G401.6 (cell line): ENCODE measurements at regions not wholly inside any gene's neighbourhood (a gene's known extent, or its start where the extent isn't known, plus 50 kb on each side); places are given as distances from the start of the nearest gene placed in this dataset.
A peak's percentile ranks its signal among the peaks of the same experiment; 100 is the strongest.

Experiments used
- FAIRE-seq: peaks from 2 replicates; lab custom pipeline; 2012; peaks lifted over from hg19 to GRCh38; lab: Jason Lieb, UNC

DNA sequence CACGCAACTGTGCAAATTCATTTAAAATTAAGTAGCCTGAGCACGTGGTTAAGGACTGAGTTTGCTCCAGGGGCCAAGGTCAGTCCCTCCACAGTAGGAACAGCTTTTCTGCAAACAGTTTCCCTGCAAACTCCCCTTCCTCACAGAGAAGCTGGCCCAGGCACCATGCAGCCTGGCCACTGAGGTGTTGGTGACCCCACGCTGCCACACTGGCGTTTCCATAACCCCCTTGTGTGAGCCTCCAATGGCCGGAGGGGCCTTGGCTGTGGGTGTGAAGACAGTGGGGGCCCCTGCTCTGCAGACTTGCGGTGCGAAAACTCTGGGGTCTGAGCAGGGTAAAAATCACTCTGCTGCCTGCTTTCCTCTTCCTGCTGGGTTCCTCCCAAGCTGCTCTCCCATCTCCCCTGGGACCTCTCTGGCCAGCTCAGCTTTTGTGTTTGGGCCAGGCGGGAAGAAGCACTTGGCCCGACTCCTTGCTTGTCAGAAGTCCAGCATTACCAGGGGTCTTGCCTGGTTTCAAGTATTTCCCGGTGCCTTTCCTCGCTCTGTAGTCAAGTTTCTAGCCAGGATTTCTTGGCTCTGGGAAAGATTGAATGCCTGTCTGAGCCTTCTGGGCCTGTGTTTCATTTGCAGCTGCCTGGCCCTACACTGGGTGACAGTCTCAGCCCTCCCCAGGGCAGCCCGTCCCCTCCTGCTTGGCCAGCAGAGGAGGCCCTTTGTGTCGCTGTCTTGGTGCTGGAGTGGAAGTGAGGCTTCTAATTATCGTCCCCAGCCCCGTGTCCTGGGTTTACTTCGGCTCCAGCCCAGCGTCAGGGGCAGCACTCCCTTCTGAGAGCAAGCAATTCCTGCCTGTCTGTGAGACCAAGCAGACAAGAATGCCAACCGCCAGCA, 131.4 kb upstream of the SLC1A4 start:
- no peak for FAIRE-seq

DNA sequence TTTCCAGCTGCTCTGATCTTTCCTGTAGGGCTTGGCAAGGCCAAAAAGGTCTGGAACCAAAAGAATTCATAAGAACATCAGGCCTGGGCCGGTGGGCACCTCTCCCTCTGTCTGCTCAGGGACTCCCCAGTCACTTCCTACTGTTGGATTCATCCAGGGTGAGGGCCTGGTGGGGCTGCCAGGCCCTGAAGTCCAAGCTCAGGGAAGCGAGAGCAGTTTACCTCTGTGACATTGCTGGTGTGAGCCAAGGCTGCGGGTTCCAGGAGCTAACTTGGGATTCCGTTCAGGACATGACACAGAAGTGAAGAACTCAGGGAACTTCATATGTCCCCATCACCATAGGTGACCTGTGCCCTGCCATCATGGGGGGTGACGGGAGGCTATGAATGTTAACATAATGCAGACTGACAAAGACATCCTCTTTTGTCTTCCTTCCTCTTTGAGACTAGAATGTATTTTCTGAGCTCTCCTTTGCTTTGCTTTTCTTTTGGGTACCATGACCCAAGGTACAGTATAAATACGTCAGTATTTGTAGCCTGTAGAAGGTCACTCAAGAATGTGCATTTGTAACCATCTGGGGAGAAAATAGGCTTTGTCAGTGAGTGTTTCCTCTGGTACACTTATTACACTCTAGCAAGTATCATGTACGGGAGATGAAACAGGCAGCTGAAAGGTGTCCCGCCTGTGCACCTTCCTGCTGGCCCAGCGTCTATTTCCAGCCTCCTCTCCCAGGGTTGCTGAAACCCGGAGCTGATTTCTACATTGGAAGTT, 130.5 kb upstream of the SLC1A4 start:
- no peak for FAIRE-seq

DNA sequence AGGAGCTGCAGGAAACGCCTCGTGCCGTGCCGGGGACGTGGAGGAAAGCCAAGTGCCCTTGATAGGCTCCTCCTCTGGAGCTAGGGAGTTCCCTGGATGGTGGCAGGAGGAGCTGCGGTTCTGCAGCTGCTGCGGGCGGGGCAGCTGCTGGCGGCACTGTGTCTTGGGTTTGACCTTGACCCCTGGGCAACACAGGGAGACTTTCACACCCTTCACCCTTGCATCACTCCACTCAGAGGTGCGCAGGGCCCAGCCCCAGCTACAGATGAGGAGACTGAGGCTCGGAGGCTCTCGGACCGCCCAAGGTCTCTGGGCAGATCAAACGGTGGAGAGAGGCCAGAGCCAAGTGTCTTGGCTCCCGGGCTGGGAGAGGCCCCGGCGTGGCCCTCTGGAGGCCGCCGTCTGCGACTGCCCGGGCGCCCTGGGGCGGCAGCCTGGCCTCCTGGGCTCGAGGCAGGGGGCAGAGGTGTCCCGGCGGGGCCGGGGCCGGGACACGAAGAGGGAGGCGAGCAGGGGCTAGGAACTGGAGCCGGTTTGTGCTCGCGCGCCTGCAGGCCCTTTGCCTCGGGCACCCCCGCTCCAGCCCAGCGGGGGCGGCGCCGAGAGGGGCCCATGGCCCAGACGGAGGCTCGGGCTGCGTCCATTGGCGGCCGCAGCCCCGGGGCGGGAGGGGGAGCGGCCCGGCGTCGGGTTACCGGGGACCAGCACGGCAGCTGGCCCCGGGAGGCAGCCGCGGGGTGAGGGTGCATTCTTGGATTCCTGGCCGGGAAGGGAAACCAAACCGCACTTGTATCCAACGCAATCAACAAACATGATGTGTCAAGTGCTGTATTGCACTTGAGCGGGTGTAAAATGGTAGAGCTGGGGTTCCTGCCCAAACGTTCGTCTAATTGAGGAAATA, 129.6 kb upstream of the SLC1A4 start:
- FAIRE-seq: peak; percentile 33

DNA sequence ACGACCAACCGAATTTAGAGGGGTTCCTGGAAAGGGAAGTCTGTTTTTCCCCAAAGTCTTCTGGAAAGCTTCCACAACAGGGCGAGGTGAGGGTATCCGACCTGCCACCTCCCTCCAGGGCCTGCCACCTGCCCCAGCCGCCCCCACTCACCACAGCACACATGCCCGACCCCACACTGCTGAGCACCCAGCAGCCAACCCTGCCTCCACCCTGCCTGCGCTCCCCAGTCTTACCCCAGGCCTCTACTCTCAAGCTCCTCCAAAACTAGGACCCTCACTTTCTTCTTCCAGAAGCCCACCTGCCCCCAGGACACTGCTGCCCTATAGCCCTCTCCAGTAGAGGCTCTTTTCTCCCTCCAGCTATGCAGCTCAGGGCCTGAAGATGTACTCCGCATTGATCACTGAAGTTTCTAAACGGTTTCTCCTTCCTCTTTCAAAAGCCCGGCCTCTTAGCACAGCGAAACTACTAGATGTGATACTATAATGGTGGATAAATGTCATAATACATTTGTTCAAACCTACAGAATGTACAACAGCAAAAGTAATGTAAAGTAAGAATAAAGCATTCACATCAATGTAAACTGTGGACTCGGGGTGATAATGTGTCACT, 128.8 kb upstream of the SLC1A4 start:
- no peak for FAIRE-seq

DNA sequence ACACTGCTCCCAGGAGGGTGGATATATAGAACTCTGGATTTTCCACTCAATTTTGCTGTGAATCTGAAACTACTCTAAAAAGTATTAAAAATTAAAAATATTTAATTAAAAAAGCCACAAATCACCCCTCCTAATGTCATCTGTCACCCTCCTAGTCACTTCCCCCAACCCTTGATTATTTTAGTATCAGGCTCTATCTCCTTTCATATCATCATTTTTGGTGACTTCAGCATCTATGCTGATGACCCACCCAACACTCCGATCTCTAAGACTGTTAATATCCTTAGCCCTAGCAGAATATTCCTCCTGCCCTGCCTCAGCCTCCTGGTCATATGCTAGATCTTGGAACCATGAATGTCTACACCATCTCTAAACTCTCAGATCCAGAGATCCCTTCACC, 128.3 kb upstream of the SLC1A4 start:
- FAIRE-seq: no peak

DNA sequence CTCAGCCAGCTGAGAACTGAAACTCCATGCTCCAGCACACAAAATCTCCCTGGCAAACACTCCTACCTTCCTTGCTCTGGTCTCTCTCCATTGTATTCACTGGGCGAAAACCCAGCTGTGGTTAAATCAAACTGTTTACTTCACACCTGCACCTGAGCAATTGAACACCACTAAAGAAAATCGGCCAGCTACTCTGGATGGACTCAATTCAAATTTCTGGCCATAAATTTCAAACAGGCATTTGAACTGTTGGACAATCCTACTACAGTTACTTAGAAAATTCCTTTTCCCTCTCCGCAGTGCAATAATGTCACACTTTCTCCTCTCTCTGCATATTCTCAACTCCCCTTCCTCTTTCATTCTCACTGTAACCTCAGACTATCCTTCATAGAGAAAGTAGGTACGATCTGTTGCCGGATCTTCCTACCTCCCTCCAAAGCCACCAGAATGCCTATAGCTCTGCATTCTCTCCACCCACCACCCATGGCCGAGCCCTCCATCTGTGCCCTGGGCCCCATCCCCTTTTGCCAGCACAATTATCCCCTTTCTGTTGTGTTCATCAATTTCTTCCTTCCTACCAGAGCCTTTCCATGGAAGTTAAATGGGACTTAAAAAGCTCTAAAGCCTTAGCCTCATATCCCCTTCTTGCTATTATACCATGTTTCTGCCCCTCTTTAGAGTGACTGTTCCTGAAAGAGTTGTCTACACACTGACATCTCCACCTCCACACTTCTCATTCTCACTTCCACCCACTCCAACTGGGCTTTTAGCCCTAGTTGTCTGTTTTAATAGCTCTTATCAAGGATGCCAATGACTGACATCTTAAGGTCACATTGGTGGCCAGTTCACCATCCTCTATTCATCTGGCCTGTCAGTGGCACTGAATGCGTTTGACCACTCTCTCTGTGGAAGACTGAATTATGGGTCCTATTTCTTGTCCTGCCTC, 127.5 kb upstream of the SLC1A4 start:
- FAIRE-seq: no peak

DNA sequence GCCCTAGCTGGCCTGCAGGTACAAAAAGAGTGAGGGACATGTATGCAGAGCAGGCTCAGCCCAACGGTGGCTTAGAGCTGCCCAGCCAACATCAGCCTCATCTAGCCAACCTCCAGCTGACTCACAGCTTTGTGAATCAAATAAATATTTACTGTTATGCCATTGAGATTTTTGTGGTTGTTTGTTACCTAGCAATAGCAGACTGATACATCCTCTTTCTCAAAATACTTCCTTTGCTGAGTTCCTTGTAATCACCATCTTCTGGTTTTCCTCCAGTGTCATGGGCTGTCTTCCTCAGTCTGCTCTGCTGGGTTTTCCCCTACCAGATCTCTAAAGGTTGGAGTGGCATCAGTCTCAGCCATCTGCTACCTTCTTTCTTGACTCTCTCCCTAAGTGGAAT, 126.6 kb upstream of the SLC1A4 start:
- no peak for FAIRE-seq

DNA sequence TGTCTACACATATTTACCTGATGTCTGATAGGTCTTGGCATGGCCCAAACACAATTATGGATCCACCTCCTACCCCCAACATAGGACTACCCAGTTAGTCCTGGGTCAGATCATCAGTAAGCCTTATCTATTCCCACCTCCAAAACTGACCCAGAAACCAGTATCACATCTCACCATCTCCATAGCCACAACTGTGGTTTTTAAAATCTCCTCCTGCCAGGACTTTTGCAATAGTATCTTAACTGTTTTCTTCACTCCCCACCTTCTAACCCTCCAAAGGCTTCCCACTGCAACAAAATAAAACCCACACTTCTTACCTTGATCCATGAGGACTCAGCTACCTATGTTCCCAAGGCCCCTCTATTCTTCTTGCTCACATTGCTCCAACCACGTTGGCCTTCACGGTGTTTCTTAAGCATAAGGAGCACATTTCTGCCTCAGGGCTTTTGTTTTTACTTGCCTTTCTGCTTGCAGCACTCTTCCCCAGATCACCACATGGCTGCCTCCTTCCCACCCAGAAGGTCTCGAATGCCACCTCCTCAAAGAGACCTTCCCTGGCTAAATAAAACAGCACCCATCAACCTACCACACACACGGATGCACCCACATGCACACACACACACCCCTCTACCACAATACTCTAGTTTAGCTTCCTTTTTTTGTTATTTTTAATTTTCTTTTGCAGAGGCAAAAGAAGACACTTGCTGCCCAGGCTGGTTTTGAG, 125.9 kb upstream of the SLC1A4 start:
- no peak for FAIRE-seq

DNA sequence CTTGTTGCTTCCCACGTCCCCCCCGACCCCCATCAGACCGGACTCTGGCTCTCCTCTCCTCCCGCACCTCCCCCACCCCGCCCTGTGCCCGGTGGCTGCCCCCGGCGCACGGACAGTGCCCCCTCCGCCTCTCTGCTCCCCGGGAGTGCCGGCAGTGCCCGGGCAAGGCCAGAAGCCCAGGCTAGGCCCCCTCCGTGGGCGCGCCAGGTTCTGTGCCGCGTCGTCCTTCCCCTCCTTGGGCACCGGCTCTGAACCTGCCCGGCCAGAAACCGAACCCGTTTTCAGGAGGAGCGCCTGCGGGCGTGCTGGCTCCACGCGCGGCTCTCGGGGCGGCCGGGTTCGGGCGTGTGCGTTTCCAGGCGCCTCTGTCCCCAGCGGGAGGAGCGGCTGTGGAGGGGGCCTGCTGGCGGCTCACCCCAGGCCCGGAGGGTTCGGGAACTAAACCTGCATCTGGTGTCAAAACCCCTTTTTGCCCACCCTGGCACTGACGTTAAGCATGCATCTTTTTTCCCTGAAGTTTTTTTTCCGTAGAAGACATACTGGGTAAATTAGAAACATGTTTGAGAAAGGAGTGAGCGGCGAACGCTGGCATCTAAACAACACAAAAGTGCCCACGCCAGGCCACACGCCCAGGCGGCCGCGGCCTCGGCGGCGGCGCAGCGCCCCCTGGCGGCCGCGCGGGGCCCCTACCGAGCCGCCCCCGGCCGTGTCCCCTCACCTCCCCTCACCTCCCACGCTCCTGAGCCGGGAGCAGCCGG, 123.9 kb upstream of the SLC1A4 start:
- FAIRE-seq: no peak

DNA sequence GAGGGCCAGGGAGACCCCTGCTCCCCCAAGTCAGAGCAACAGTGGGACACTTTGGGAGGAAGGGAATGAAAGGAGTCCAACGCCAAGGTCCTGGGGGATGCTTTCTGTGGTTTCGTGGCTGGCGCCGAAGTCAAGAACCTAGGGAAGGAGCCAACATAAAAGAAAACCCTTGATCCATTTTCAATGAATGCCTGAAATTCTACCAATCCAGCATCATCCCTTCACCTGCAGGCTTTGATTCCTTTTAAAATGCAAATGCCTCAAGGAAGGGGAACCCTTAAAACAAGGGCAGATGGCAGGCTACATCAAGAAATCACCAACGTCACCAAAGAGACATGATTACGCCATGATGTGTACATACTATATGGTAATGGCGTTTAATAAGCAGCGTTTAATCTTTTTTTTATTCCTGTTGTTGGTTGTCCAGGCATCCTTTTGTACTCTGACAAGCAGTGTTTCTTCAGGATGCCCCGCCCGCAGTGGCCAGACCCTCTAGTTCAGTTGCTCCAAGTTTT, 123.3 kb upstream of the SLC1A4 start:
- no peak for FAIRE-seq

DNA sequence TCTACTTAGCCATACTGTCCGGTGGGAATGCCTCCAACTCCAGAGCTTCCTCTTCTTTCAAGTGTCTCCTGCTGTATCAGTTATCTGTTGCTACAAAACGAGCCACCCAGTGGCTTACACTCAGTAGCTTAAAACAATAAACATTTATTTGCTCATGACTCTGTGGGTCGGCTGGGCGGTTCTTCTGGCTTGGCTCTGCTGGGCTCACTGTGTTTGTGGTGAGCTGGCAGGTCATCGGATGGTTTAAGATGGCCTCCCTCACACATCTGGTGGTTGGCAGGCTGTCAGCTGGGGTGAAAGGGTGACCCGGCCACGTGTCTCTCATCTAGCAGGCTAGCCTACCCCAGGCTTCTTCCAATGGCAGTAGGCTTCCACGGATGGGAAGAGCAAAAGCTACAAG, 122.4 kb upstream of the SLC1A4 start:
- FAIRE-seq: no peak

DNA sequence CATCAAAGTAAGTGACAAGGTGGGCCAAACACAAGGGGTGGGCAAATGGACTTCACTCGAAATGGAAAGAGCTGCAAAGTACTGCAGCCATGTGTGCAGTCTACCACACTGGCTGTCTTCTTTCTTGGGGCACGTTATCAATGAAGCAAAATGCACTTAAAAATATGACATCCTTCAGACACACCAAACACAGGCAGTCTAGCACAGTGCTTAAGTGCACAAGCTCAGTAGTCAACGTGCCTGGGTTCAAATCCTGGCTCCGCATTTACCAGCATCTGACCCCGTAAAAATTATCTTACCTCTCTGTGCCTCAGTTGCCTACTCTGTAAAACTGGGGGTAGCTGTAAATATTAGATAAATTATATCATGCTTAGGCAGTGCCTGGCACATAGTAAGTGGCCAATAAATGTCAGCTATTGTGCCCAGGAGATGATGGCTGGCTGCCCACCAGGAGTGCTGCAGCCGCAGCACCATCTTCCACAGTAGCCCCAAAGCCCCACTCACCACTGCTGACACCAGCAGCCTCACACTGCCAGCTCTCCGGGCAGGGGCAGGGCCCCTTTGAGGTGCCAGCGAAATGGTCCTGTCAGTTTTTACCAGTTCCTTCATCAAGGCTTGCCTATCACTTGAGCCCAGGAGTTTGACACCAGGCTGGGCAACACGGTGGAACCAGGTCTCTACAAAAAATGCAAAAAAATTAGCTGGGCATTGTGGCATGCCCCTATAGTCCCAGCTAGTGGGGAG, 121.8 kb upstream of the SLC1A4 start:
- FAIRE-seq: no peak

DNA sequence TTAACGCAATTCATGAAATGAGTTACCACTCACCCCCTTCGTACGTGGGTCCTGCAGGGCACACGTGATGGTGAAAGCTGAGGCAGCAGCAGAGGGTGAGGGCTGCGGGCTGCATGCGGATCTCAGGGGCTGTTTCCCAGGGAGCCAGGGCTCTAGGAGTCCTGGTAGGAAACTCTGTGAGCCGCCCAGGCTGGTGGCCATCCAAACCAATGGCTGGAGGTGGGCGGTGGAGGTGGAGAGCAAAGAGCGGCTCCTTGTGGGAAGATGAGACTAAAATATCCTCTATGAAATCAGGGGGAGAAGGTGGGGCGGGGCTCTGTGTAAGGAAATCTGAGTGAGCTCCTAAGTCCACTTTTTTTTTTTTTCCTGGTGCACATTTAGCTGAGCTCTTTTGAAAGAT, 120.1 kb upstream of the SLC1A4 start:
- FAIRE-seq: no peak

DNA sequence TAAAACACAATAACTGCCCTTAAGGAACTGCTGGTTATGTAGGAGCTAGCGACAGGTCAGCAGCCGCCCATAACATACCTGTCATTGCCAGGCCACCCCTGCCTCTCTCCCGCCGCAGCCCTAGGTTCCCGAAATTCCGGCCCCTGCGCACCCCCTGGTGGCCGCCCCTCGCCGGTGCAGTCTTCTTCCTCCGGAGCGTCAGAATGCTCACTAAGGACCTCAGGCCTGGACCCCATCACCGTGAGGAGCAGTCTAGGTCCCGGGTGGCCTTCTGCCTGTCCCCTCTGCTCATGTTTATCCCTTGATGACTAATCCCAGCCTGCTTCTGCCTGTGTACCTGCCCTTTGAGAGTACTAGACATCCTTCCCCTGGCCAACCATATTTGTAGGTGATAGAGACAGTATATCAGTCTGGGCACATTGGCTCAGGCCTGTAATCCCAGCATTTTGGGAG, 115.7 kb upstream of the SLC1A4 start:
- FAIRE-seq: no peak

DNA sequence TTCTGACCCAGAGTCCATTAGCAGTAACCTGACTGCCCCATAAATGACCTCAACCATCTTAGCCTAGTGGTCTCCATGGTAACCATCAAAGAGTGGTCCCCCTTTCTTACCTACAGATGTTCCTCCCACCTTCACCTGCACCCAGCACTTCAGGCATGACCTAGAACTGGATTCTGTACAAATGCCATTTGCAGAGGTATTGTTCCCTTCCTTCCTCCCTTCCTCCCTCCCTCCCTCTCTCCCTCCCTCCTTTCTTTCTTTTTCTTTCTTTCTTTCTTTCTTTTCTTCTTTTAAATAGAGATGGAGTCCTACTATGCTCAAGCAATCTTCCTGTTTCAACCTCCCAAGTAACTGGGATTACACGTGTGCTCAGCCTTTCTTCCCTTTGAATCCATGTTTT, 114.6 kb upstream of the SLC1A4 start:
- no peak for FAIRE-seq

DNA sequence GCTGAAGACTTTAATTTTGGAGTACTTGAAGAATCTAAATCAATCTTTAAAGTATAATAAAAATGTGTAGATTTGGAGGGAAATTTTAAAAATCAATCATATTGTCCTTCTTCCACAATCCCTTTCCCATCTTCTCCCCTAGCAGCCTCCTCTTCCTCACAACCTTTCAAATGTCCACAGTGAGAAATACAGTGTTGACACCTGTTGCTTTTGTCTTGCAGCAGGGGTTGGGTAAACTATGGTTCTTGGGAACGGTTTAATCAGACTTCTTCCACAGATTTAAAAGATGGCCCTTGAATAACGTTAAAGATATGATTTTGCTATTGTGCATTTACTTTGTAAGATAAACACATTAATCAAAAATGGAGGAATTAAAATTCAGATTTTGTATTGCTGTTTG, 113.8 kb upstream of the SLC1A4 start:
- no peak for FAIRE-seq

DNA sequence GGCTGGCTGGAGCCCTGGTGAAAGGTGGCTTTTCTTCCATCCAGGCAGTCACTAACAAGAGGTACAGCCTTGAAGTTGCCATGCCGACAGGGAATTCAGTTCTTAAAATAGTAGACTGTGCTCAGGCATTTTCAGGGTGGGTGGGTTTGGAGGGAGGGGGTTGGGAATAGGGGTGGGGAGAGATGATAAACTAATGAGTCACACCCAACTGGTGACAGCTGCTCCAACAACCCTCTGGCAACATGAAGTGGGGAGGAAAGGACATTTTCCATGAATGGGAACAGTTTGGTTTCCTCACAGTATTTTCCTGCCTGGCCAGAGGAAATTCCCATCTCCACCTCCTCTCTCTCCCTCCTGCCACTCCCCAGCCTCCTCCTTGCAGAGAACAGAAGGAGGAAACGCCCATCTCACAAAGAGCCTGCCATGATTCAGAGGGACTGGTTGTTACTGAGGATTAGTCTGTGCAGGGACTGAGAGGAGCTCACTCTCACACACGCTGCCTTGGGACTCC, 113.0 kb upstream of the SLC1A4 start:
- FAIRE-seq: no peak

DNA sequence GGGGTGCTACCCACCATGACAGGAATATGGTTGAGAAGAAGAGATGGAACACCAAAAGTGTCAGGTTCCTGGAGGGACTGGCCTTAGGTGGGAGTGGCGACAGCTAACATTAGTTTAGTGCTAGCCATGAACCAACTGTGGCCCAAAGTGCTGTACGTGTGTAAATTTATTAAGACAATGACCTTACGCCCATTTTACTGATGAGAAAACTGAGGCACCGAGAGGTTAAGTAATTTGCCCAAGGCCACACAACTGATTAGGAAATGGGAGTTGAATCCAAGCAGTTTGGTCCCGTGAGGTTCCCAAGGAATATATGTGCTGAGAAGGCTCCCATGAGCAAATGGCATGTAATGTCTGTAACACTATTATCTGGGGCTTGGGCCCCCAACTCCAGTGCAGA, 109.5 kb upstream of the SLC1A4 start:
- FAIRE-seq: no peak
